Body of pancreas (tissue), 4 donors: ENCODE measurements at regions not wholly inside any gene's neighbourhood (a gene's known extent, or its start where the extent isn't known, plus 50 kb on each side); places are given as distances from the start of the nearest gene placed in this dataset.

ENCODE experiments used
- CTCF ChIP-seq, 7 experiments: fragments of 450-650 bp in 4 of 7; fragments of 200-600 bp in 3 of 7; sonication (generic) in 3 of 7; IDR thresholded peaks; one replicate each; pipeline ENCODE4 v1.5.1; 2016 to 2019; ENCODE audit warnings: antibody characterized with exemption in 7 of 7
- POLR2A ChIP-seq, 3 donors: fragments of 450-650 bp; IDR thresholded peaks; one replicate each; pipeline ENCODE4 v1.6.1; 2016; ENCODE audit warnings: antibody characterized with exemption in 3 of 3, mild to moderate bottlenecking in 2 of 3

GRCh38 chr10:54961040-54961439, 160.0 kb upstream of the PCDH15 start:
- TF ChIP-seq CTCF (IDR thresholded peaks at IDR 0.05) (no peak), POLR2A (IDR thresholded peaks at IDR 0.05) (no peak)
